HCT116 (cell line): ENCODE measurements at regions not wholly inside any gene's neighbourhood (a gene's known extent, or its start where the extent isn't known, plus 50 kb on each side); places are given as distances from the start of the nearest gene placed in this dataset.

Experiments used
- CTCF ChIP-seq, 3 experiments: fragments of 200-600 bp in 1 of 3; sonication (generic) in 1 of 3; IDR thresholded peaks in 2 of 3; conservative IDR thresholded peaks in 1 of 3; 2 replicates each; pipeline ENCODE4 v1.5.1; 2012 to 2017; ENCODE audit warnings: low read depth in 2 of 3, low read length in 2 of 3, antibody characterized with exemption in 1 of 3, borderline replicate concordance in 1 of 3, control low read depth in 1 of 3, mild to moderate bottlenecking in 1 of 3, mixed read lengths in 1 of 3, mixed run types in 1 of 3, moderate library complexity in 1 of 3; ENCODE audit not compliant: insufficient read depth in 1 of 3
- MAX ChIP-seq: IDR thresholded peaks from 2 replicates; pipeline ENCODE4 v1.6.1; 2012
- POLR2A ChIP-seq: IDR thresholded peaks from 2 replicates; pipeline ENCODE4 v1.7.0; 2011; ENCODE audit warnings: borderline replicate concordance; ENCODE audit not compliant: insufficient read depth, insufficient read length; ENCODE audit errors: extremely low read depth
- POLR2AphosphoS5 ChIP-seq: IDR thresholded peaks from 2 replicates; pipeline ENCODE4 v1.6.1; 2011; ENCODE audit warnings: mild to moderate bottlenecking, low read depth, low read length, moderate library complexity
- YY1 ChIP-seq: IDR thresholded peaks from 2 replicates; pipeline ENCODE4 v1.6.1; 2011; ENCODE audit warnings: low read length, low read depth, moderate library complexity, mild to moderate bottlenecking; ENCODE audit not compliant: insufficient replicate concordance; ENCODE audit errors: extremely low read depth

- TF ChIP-seq YY1 (no peak), POLR2A (no peak), POLR2AphosphoS5 (no peak), CTCF (IDR thresholded peaks at IDR 0.05 in 2 of 3, conservative IDR thresholded peaks at IDR 0.05 in 1 of 3; ENCODE audit: borderline replicate concordance in 1 of 3, insufficient read depth in 1 of 3, low read depth in 2 of 3, low read length in 2 of 3) (no peak), MAX (no peak)
Measured at GRCh38 chr3:67244130-67244529, 246.0 kb downstream of the KBTBD8 start.
